OCI-LY3 (cell line): ENCODE measurements at regions not wholly inside any gene's neighbourhood (a gene's known extent, or its start where the extent isn't known, plus 50 kb on each side); places are given as distances from the start of the nearest gene placed in this dataset.

Experiments used
- CTCF ChIP-seq: fragments of 200-600, 300-600 bp; sonication (generic); IDR thresholded peaks from 2 replicates; pipeline ENCODE4 v1.5.1; 2014; ENCODE audit warnings: antibody characterized with exemption, low read length, low read depth
- EZH2phosphoT487 ChIP-seq: fragments of 200-600 bp; shearing (Covaris generic); IDR thresholded peaks from 2 replicates; pipeline ENCODE4 v1.6.1; 2018; ENCODE audit warnings: antibody characterized with exemption, mixed run types, low read depth

GRCh38 chr4:85402371-85402770 is 72.6 kb upstream of the ARHGAP24 start:
- TF ChIP-seq CTCF (no peak), EZH2phosphoT487 (no peak)
